OCI-LY1 (cell line): ENCODE measurements at regions not wholly inside any gene's neighbourhood (a gene's known extent, or its start where the extent isn't known, plus 50 kb on each side); places are given as distances from the start of the nearest gene placed in this dataset.

ENCODE experiments used
- H2AFZ ChIP-seq: fragments of 200-600 bp; sonication (generic), shearing (Covaris generic); 2 replicates; pipeline ENCODE4 v1.6.0; 2014; ENCODE audit warnings: antibody characterized with exemption, mild to moderate bottlenecking, low read length
- H3F3A ChIP-seq: fragments of 200-600 bp; sonication (generic), shearing (Covaris generic); 2 replicates; pipeline ENCODE4 v1.6.0; 2014; ENCODE audit warnings: mild to moderate bottlenecking, antibody characterized with exemption, low read length, moderate library complexity; ENCODE audit not compliant: insufficient read depth
- H3K27ac ChIP-seq: fragments of 200-600 bp; sonication (generic); 2 replicates; pipeline ENCODE4 v1.5.1; 2014; ENCODE audit warnings: low read length, mixed run types, mild to moderate bottlenecking, low read depth; ENCODE audit not compliant: poor library complexity, severe bottlenecking
- H3K27me3 ChIP-seq: fragments of 200-600 bp; sonication (generic); 2 replicates; pipeline ENCODE4 v1.6.0; 2014; ENCODE audit warnings: antibody characterized with exemption, mild to moderate bottlenecking, low read length, moderate library complexity; ENCODE audit not compliant: insufficient read depth
- H3K36me3 ChIP-seq: fragments of 200-600 bp; sonication (generic); 2 replicates; pipeline ENCODE4 v1.6.1; 2014; ENCODE audit warnings: mild to moderate bottlenecking, antibody characterized with exemption, low read length, moderate library complexity, mixed read lengths; ENCODE audit not compliant: insufficient read depth
- H3K4me1 ChIP-seq: fragments of 200-600 bp; sonication (generic); 2 replicates; pipeline ENCODE4 v1.5.1; 2014; ENCODE audit warnings: mild to moderate bottlenecking, low read length, moderate library complexity; ENCODE audit not compliant: insufficient read depth, severe bottlenecking
- H3K4me2 ChIP-seq: fragments of 200-600 bp; sonication (generic), shearing (Covaris generic); 2 replicates; pipeline ENCODE4 v1.6.1; 2014; ENCODE audit warnings: low read length
- H3K4me3 ChIP-seq: fragments of 200-600 bp; sonication (generic); 2 replicates; pipeline ENCODE4 v1.5.1; 2014; ENCODE audit warnings: low read length, low read depth, mild to moderate bottlenecking, mixed read lengths; ENCODE audit not compliant: poor library complexity, severe bottlenecking
- H3K79me2 ChIP-seq: fragments of 200-600 bp; shearing (Covaris generic); 2 replicates; pipeline ENCODE4 v1.6.1; 2016; ENCODE audit warnings: mixed run types, low read length, mixed read lengths; ENCODE audit not compliant: insufficient read depth
- H3K9ac ChIP-seq: fragments of 200-600 bp; sonication (generic), shearing (Covaris generic); 2 replicates; pipeline ENCODE4 v1.6.1; 2014; ENCODE audit warnings: mild to moderate bottlenecking, low read length, mixed read lengths
- H3K9me2 ChIP-seq: fragments of 200-600 bp; sonication (generic), shearing (Covaris generic); 2 replicates; pipeline ENCODE4 v1.6.1; 2014; ENCODE audit warnings: low read depth, mild to moderate bottlenecking, low read length, mixed read lengths
- H3K9me3 ChIP-seq: fragments of 200-600 bp; shearing (Covaris generic); 2 replicates; pipeline ENCODE4 v1.6.1; 2014; ENCODE audit warnings: low read length, mixed read lengths
- H4K20me1 ChIP-seq: fragments of 200-600 bp; sonication (generic), shearing (Covaris generic); 2 replicates; pipeline ENCODE4 v1.6.0; 2016; ENCODE audit warnings: mild to moderate bottlenecking, low read length; ENCODE audit not compliant: insufficient read depth
- CTCF ChIP-seq: fragments of 200-600 bp; sonication (generic), shearing (Covaris generic); IDR thresholded peaks from 2 replicates; pipeline ENCODE4 v1.5.1; 2017; ENCODE audit warnings: mild to moderate bottlenecking, antibody characterized with exemption, low read length, moderate library complexity, mixed read lengths
- EZH2 ChIP-seq: fragments of 200-600 bp; sonication (generic), shearing (Covaris generic); IDR thresholded peaks from 2 replicates; pipeline ENCODE4 v1.8.0; 2017; ENCODE audit warnings: borderline replicate concordance, mixed run types, mild to moderate bottlenecking, antibody characterized with exemption, low read length, moderate library complexity, mixed read lengths

GRCh38 chr4:162403419-162403818 is 239.6 kb upstream of the FSTL5 start:
- no peak overlapping the region for H3K9ac ChIP-seq
- H3K27ac ChIP-seq, result no peak overlapping the region
- no peaks in the 10 kb centered on the region for H3K4me1 ChIP-seq
- no peak overlapping the region for H2AFZ ChIP-seq
- no peaks in the 10 kb centered on the region for H3K36me3 ChIP-seq
- H4K20me1 ChIP-seq, result no peaks in the 10 kb centered on the region
- no peak for TF ChIP-seq EZH2
- no peak for TF ChIP-seq CTCF
- no peak overlapping the region for H3K4me3 ChIP-seq
- H3K9me3 ChIP-seq, result no peaks in the 10 kb centered on the region
- no peaks in the 10 kb centered on the region for H3K79me2 ChIP-seq
- H3F3A ChIP-seq, result no peaks in the 10 kb centered on the region
- no peaks in the 10 kb centered on the region for H3K27me3 ChIP-seq
- H3K4me2 ChIP-seq, result no peak overlapping the region
- H3K9me2 ChIP-seq, result no peaks in the 10 kb centered on the region

- H3K4me3 ChIP-seq, result no peak overlapping the region
- no peak for TF ChIP-seq EZH2
- TF ChIP-seq CTCF, result no peak
- H3K79me2 ChIP-seq, result no peaks in the 10 kb centered on the region
- no peaks in the 10 kb centered on the region for H3K27me3 ChIP-seq
- H3K36me3 ChIP-seq, result no peaks in the 10 kb centered on the region
- no peaks in the 10 kb centered on the region for H4K20me1 ChIP-seq
- H3K9me3 ChIP-seq, result no peaks in the 10 kb centered on the region
- H2AFZ ChIP-seq, result no peak overlapping the region
- no peaks in the 10 kb centered on the region for H3K4me1 ChIP-seq
- no peak overlapping the region for H3K27ac ChIP-seq
- no peak overlapping the region for H3K9ac ChIP-seq
- no peaks in the 10 kb centered on the region for H3F3A ChIP-seq
- H3K4me2 ChIP-seq, result no peak overlapping the region
- H3K9me2 ChIP-seq, result no peaks in the 10 kb centered on the region
These were observed 237.2 kb upstream of the FSTL5 start for GRCh38 chr4:162401021-162401420.

- H3K27me3 ChIP-seq, result no peaks in the 10 kb centered on the region
- no peaks in the 10 kb centered on the region for H4K20me1 ChIP-seq
- no peaks in the 10 kb centered on the region for H3F3A ChIP-seq
- no peak overlapping the region for H3K9ac ChIP-seq
- no peaks in the 10 kb centered on the region for H3K36me3 ChIP-seq
- no peaks in the 10 kb centered on the region for H3K9me2 ChIP-seq
- no peak overlapping the region for H3K4me2 ChIP-seq
- no peaks in the 10 kb centered on the region for H3K4me1 ChIP-seq
- H3K9me3 ChIP-seq, result no peaks in the 10 kb centered on the region
- H2AFZ ChIP-seq, result no peak overlapping the region
- H3K4me3 ChIP-seq, result no peak overlapping the region
- no peak overlapping the region for H3K27ac ChIP-seq
- TF ChIP-seq CTCF (no peak), EZH2 (no peak)
- H3K79me2 ChIP-seq, result no peaks in the 10 kb centered on the region
These were observed 229.1 kb upstream of the FSTL5 start for GRCh38 chr4:162392946-162393345.
